Caki2 (cell line): ENCODE measurements at regions not wholly inside any gene's neighbourhood (a gene's known extent, or its start where the extent isn't known, plus 50 kb on each side); places are given as distances from the start of the nearest gene placed in this dataset.

ENCODE experiments used
- DNase-seq: peaks from one replicate; pipeline ENCODE4 v3.0.0-alpha.2; 2015; ENCODE audit warnings: low read depth
- in situ Hi-C: cut with HindIII; loops from 2 replicates; pipeline ENCODE4 v1.10.0; 2016; ENCODE audit warnings: low sequenced_read_pairs, low pct_unique_long_range_greater_than_20kb, mixed read lengths

DNA sequence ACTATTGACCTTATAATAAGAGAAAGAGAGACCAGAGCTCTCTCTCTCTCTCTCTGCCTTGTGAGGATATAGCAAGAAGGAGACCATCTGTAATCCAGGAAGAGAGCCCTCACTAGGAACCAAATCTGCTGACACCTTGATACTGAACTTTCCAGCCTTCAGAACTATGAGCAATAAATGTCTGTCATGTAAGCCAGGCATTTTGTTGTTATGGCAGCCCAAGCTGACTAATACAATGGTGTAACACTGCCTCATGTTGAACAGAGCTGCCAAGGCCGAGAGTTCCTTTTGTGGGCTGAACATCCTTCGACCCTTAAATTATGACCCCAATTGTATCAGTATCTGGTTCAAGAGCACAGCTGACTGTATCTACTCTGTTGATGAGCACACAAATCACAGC, 108.0 kb downstream of the LRRC30 start:
- in situ Hi-C loops, result no loop called here
- no peak for DNase-seq

DNA sequence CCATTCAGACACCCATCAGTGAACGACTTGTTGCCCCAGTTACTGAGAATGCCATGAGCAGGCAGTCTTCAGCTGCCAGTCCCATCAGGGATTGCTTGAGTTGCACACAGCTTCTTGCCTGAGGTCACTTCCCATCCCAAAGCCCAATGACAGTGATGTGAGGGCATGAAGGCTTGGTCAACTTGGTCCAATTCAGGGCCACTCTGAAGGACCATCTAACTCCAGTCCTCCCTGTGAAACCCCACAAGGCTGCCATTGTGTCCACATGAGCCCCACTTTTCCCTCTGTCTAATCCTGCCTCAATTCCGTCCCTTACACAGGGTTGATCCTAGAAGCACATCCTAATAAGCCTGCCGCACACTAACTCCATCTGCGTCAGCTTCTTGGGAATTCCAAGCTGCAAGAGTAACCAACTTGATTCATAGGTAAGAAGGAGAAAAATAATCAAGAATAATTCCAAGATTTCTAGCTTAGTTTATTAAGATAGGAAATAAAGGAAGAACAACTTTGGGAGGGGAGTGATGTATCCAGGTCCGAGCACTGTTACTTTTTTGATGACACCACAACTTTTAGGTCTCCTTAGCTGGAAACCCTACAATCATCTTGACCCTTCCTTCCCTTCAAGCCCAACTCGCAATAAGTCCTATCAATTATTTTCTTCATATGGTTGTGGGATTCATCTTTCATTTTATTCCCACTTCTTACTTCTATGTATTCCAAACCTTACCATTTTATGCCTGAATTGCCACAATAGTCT, 110.9 kb downstream of the LRRC30 start:
- DNase-seq, result no peak
- in situ Hi-C loops, result no loop called here

DNA sequence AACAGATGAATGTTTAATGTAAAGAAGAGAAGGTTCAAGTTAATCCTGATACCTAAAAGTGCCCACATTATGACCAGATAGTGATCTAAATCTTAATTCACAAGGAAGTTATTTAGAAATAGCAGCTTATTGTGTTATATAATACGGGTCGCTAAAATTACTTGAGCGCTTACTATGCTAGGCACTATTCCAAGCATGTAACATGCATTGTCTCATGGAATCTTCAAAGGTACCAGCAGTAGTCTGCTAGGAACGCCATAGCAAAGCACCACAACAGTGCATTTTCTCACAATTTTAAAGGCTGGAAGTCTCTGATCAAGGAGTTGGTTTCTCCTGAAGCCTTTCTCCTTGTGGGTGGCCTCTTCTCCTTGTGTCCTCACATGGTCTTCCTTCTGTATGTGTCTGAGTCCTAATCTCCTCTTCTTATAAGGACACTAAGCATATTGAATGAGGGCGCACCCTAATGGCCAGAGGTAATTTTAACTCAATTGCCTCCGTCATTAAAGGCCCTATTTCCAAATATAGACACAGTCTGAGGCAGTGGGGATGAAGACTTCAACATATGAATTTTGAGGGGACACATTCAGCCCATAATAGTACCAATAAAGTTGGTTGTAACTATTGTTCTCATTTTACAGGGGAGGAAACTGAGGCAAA, 118.4 kb downstream of the LRRC30 start:
- DNase-seq, result no peak
- in situ Hi-C loops, result no loop called here

DNA sequence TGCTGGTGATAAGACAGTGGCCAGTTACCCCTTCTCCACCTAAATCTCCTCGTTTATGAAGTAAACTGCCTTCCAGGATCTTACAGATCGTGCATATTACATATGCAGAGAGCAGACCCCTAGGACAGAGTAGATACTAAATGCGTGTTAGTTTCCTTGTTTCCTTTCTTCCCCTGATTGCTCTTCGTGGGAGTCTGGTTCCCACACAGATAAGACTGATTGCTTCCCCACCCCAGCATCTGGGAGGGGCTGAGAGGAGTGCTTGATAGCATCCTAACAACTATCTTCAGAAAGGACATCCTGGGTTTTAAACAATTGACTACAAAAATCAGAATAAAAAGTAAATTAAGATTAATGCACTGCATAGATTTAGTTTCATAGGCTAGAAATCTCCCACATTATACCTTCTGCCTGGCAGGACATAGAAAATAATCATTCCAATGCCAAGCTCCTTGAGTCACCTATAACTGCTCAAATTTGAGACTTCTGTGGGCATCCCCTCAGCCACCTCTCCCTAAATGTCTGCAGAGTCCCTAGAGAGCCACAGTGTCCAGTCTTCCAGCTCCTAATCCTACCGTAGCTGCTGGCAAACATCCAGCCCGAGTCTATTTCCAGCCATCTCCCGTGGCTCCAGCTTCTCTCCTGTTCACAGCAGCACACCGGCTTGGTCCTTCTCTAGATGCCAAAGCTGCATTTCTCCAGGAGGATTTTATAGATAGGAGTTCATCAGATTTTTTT, 128.3 kb downstream of the LRRC30 start:
- in situ Hi-C loops, result no loop called here
- DNase-seq, result no peak

DNA sequence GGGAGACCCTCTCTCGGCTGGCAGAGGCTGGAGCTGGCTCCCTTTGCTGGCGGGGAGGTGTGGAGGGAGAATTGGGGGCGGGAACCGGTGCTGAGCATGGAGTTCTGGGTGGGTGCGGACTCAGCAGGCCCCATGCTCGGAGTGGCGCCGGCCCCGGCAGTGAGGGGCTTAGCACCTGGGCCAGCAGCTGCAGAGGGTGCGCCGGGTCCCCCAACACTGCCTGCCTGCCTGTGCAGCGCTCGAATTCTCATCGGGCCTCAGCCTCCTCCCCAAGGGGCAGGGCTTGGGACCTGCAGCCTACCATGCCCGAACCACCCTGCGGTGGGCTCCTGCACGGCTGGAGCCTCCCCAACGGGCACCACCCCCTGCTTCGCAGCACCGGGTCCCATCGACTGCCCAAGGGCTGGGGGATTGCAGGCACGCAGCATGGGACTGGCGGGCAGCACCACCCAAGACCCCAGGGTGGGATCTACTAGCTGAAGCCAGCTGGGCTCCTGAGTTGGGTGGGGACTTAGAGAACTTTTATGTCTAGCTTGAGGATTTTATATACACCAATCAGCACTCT, 129.8 kb downstream of the LRRC30 start:
- in situ Hi-C loops, result no loop called here
- DNase-seq, result no peak

DNA sequence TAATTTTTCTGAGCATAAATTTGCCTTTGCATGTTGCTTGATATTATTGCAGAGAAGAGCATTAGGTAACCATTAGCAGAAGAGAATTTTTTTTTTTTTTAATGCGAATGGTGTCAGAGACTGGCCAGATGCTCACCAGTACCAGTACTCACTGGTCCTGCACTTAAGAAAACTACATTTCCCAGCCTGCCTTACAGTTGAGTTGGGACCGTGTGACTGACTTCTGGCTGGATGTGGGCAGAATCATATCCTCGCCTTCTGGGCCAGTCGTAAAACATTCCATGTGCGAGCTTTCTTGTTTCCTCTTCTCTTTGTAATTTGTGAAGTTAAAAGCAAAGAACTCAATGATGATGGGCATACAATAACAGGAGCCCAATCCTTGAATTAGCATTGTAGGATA, 132.4 kb downstream of the LRRC30 start:
- no peak for DNase-seq
- in situ Hi-C loops, result no loop called here

DNA sequence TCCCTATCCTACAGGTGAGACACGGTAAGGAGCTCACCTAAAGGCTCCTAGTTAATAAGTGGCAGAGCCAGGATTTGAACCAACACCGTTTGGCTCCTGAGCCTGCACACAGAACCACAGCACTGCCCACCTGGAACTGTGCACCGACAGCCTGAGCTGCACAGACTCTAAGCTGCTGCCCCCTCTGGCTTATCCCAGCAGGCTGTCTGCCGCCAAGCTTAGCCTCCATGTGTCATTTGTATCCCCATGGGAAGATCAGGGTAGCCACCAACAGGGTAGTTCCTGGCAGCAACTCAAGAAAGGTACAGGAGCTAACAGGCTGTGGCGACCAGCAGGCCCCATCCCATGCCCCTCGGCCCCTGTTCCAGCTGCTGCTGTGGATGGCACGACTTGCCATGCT, 135.7 kb downstream of the LRRC30 start:
- no peak for DNase-seq
- in situ Hi-C loops, result no loop called here

DNA sequence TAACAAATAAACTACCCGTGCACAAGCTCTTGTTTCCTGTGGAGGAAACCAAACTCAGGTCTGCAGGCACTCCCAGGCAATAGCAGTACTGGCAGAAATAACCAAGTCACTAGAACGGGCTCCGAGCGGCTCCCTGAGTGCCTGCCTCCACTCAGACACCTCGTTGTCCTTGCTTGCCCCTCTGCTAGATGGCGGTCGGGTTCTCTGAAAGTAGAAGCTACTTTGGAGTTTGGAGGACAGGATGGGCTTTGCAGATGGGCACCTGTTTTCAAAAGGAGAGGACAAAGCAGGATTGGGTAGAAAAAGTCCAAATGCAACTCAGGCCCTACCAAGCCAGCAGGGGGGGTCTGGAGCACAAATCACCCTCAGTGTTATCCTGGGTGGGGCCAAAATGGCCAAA, 136.4 kb downstream of the LRRC30 start:
- no peak for DNase-seq
- in situ Hi-C loops, result no loop called here

DNA sequence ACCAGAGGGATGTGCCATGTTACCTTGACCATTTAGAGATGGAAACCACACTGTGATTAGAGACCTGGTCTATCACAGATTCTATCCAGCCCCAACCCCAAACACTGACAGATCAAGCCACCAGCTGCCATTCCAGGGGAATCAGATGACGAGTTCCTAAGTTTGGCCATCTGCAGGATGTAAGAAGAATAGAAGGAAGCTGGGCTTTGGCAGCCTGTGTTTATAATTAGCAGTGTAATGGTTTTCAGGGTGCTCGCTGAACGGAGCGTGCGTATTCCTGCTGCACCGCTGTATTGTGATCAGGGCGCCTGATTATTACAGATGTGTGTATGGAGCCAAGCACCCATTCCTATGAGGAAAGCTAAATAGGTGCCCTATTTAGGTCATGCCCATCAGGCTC, 138.1 kb downstream of the LRRC30 start:
- in situ Hi-C loops, result no loop called here
- no peak for DNase-seq

DNA sequence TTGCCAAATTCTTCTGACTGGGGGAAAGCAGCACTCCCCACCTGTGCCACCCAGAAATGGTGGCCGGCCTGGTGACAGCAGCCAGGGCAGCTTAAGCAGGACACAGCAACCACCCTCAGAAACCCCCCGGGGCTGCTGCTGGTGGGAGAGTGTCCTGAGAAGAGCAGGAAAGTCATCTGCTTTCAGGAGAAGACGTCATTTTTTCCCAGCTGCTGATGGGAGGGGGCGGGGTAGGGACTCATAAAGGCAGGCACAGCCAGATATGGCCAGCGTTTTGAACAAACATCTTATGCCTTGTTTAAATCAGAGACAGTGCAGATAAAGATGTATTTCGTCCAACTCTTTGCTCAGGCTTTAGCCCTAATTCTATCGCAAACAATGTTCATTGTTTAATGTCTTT, 139.5 kb downstream of the LRRC30 start:
- DNase-seq, result no peak
- in situ Hi-C loops, result no loop called here

DNA sequence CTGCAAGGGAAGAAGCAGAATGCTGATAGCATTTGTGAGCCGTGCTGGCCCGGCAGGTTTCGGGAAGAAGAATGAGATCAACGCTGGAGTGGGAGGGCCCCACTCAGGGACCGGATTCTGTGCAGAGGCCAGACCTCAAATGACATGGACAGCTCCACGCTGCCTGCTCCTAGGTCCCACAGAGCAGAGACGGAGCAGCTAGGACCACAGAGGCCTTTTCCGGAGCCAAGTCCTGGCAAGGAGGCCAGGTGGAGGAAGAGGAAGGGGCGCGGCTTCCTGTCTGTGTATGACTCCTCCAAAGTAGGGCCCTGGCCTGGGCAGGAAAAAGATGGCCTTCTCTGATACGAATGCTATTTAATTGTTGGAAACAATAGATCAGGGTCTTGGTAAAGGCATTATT, 139.9 kb downstream of the LRRC30 start:
- DNase-seq, result no peak
- in situ Hi-C loops, result no loop called here

DNA sequence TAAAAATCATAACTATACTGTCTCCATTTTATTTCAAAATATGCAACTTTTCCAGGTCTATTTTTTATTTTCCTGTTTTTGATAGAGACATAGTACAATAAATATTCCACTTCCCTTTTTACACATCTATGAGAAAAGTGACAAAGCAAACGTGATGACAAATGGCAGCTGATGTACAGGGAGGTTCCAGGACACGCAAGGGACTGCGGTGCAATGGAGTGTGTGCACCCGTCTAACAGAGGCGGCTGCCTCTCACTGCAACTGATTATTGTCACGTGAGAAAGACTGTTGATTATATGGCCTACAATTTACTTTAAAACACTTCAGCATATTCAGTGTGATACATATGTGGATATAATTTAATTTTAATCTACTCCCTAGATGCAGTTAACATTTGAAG, 142.6 kb downstream of the LRRC30 start:
- in situ Hi-C loops, result no loop called here
- DNase-seq, result no peak

DNA sequence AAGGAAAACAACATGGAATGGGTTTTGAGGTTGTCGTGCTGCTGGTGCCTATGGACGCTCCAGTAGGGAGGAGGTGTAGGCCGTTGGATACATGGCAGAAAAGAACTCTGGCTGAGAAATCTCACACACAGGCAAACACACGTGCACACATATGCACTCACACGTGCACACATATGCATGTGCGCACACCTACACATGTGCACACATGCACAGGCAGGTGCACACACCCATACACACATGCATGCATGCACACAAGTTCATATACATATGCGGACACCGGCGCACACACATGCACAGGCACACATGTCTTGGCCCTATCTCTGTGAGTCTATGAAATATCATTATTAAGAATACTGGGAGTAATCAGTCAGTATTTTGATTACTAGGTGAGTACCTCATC, 150.4 kb downstream of the LRRC30 start:
- in situ Hi-C loops, result no loop called here
- no peak for DNase-seq

DNA sequence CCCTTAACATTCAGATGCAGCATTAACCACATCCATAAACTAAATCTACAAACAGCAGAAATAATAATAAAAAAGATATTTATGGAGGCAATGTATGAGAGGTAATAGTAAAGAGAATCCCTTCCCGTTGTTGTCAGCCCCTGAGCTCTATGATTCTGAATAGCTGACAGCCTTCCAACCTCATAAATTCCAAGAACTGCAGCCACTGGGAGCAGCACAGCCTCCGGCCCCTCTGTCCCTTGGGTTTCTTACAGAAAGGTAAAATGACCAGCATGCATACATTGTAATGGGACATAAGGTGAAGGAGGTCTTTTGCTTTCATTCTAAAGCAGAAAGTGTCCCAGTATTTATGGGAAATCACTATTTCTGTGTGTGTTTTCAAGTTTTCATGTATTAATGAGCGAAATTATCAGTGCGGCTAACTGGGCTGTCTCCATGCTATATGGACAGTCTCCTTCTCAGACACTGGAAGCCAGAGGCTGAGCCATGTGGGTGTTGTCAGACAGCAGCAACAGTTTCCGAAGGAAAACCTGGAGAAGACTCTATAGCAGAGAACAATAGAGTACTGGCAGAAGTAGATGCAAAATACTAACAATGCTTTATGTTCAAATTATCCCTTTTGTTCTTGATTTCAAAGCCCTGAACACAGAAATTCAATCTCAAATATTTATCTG, 151.6 kb downstream of the LRRC30 start:
- DNase-seq, result no peak
- in situ Hi-C loops, result no loop called here

DNA sequence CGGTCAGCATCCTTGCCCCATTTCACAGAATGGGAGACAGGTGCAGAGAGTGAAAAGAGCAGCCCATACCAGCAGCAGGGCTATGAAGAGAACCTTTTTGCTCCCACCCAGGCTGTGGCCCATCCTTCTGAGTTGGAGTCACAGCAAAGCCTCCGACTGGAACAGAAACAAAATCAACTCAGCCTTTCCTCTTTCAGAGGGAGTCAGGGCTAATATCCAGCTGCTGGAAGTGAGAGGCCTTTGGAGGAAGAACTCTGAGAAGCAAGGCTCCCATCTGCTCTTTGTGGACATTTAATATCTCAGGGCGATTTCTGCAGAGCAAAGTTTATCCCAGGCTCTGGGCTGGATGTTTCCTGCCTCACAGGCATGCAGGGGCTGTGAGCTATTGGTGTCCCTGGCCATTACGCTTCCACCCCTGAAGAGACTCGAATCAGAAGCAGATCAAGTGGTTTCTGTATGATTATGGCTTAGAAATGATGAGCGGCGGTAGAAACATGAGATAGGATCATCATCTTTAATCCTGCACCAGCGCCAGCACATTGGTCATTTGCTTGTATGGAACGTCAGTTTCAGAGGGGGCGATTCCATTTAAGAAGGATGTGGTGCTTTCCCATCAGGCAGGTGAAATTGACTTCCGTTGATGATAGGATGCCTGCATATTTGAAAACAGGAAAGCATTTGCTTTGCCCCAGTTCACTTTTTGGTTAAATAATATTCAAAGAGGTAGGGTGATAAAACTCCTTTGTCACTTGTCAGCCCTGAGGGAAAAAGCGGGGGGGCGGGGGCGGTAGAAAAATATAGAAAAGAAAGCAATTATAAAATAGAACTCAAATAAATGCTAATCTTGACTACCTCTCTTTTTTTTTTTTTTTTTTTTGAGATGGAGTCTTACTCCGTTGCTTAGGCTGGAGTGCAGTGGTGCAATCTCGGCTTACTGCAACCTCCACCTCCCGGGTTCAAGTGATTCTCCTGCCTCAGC, 152.4 kb downstream of the LRRC30 start:
- no peak for DNase-seq
- in situ Hi-C loops, result no loop called here

DNA sequence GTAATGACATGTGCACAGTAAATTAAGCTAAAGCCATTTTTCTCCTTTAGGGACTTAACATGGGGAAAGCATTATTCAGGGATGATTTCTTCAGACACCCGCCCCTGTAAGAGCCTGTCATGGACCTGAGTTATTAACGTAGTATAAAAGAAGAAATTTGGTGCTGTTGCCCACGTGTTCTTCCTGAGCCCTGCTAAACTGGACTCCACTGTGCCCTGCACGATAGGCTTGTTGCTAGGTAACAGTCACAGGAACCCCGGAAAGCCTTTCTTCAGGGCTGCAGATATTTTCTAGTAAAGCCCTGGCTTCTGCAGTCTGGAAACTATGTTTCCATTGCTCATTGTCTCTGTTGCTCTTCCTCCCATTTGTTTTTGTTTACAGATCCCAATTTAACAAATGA, 157.9 kb downstream of the LRRC30 start:
- in situ Hi-C loops, result no loop called here
- DNase-seq, result no peak

DNA sequence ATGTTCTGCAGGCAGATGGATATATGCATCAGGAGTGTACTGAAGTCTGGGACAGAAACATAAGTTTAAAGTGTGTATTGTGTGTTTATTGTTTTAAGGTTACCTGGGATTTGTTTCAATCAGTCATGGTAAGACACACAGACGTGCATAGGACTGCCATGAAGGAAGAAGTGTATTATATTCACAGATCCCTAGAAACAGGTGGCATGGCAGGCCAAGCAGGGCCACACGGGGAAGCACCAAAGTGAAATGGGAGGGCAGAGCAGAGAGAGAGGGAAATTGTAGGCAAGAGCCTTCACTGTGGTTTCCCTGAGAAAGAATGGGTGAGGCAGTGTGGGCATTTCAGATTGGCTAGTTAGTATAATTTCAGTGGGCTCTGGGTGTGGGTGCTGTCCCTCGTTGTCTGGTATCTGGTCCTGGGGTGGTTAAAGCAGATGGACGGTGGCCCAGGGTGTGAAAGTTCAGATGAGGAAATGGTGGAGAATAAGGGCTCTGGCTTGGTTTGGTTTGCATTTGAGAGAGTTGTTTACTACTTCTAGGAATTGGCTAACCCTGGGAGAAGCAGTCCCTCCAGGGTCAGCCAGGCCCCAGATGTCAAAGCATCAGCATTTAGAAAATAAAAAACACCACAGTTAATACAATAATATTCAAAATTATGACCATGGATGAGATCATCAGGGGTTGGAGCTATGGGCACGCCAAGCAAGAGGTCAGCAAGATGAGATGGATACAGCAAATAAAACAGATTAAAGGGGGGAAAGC, 160.0 kb downstream of the LRRC30 start:
- no peak for DNase-seq
- in situ Hi-C loops, result no loop called here
